ENCODE measurements at regions not wholly inside any gene's neighbourhood (a gene's known extent, or its start where the extent isn't known, plus 50 kb on each side); places are given as distances from the start of the nearest gene placed in this dataset.
"Not testable (repeated sequence)": the region's sequence is repeated elsewhere in the genome, so short reads cannot be mapped to it uniquely, and the experiment has no call there.

- not testable (repeated sequence) for TF ChIP-seq MXI1 (IDR thresholded peaks at IDR 0.05; ENCODE audit: low read depth, low read length); CTCF (IDR thresholded peaks at IDR 0.05); TEAD4 (IDR thresholded peaks at IDR 0.05; ENCODE audit: borderline replicate concordance, insufficient read depth); TCF12 (IDR thresholded peaks at IDR 0.05); JUND (IDR thresholded peaks at IDR 0.05)
- TF ChIP-seq, protein P1, sequence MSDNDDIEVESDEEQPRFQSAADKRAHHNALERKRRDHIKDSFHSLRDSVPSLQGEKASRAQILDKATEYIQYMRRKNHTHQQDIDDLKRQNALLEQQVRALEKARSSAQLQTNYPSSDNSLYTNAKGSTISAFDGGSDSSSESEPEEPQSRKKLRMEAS (IDR thresholded peaks at IDR 0.05; ENCODE audit: low read depth), result not testable (repeated sequence)
Measured at GRCh38 chrX:151113200-151113599, 63.2 kb upstream of the GPR50 start.

Data from SK-N-SH (cell line).